SU-DHL-6 (cell line): ENCODE measurements at regions not wholly inside any gene's neighbourhood (a gene's known extent, or its start where the extent isn't known, plus 50 kb on each side); places are given as distances from the start of the nearest gene placed in this dataset.
"Not testable (repeated sequence)": the region's sequence is repeated elsewhere in the genome, so short reads cannot be mapped to it uniquely, and the experiment has no call there.

Experiments used
- H2AFZ ChIP-seq: fragments of 200-600 bp; sonication (generic); 2 replicates; pipeline ENCODE4 v1.6.1; 2014; ENCODE audit warnings: low read depth, mild to moderate bottlenecking, moderate library complexity, mixed read lengths, antibody characterized with exemption, low read length; ENCODE audit not compliant: severe bottlenecking
- H3F3A ChIP-seq: fragments of 200-600 bp; shearing (Covaris generic); 2 replicates; pipeline ENCODE4 v1.6.0; 2016; ENCODE audit warnings: antibody characterized with exemption, mild to moderate bottlenecking; ENCODE audit not compliant: insufficient read depth
- H3K27ac ChIP-seq: fragments of 200-600 bp; sonication (generic); 2 replicates; pipeline ENCODE4 v1.5.1; 2016; ENCODE audit warnings: low read depth, mild to moderate bottlenecking, low read length, moderate library complexity, mixed read lengths
- H3K27me3 ChIP-seq: fragments of 200-600 bp; sonication (generic), shearing (Covaris generic); 2 replicates; pipeline ENCODE4 v1.6.0; 2014; ENCODE audit warnings: mild to moderate bottlenecking, low read length
- H3K36me3 ChIP-seq: fragments of 200-600 bp; sonication (generic); 2 replicates; pipeline ENCODE4 v1.6.1; 2014; ENCODE audit warnings: mild to moderate bottlenecking, low read length, mixed read lengths
- H3K4me2 ChIP-seq: fragments of 300-600, 200-600 bp; shearing (Covaris generic), sonication (generic); 2 replicates; pipeline ENCODE4 v1.6.0; 2014; ENCODE audit warnings: low read length, low read depth, mild to moderate bottlenecking; ENCODE audit not compliant: poor library complexity, severe bottlenecking
- H3K4me3 ChIP-seq: fragments of 200-600 bp; sonication (generic); 2 replicates; pipeline ENCODE4 v1.5.1; 2014; ENCODE audit warnings: antibody characterized with exemption, low read length, mild to moderate bottlenecking, mixed read lengths; ENCODE audit not compliant: insufficient read depth, poor library complexity, severe bottlenecking
- H3K79me2 ChIP-seq: fragments of 200-600 bp; sonication (generic); 2 replicates; pipeline ENCODE4 v1.6.1; 2014; ENCODE audit warnings: mild to moderate bottlenecking, low read length, moderate library complexity; ENCODE audit not compliant: insufficient read depth
- H3K9ac ChIP-seq: fragments of 200-600 bp; sonication (generic); 2 replicates; pipeline ENCODE4 v1.7.0; 2014; ENCODE audit warnings: mild to moderate bottlenecking, low read length
- H3K9me2 ChIP-seq: fragments of 200-600 bp; sonication (generic); replicated peaks from 2 replicates; pipeline ENCODE4 v1.6.1; 2014; ENCODE audit warnings: low read length; ENCODE audit not compliant: insufficient read depth
- H3K9me3 ChIP-seq: fragments of 200-600 bp; sonication (generic); 2 replicates; pipeline ENCODE4 v1.6.1; 2014; ENCODE audit warnings: low read length, mixed read lengths; ENCODE audit not compliant: insufficient read depth
- H4K20me1 ChIP-seq: fragments of 200-600 bp; sonication (generic); 2 replicates; pipeline ENCODE4 v1.6.1; 2014; ENCODE audit warnings: low read depth, mild to moderate bottlenecking, antibody characterized with exemption, low read length, moderate library complexity, mixed read lengths
- CTCF ChIP-seq: fragments of 200-600 bp; sonication (generic); IDR thresholded peaks from one replicate; pipeline ENCODE4 v1.5.1; 2017; ENCODE audit warnings: antibody characterized with exemption, mild to moderate bottlenecking, low read length, moderate library complexity; ENCODE audit not compliant: insufficient read depth, poor library complexity, severe bottlenecking
- EZH2phosphoT487 ChIP-seq: fragments of 200-600 bp; sonication (generic), shearing (Covaris generic); conservative IDR thresholded peaks from 2 replicates; pipeline ENCODE4 v1.6.1; 2018; ENCODE audit warnings: mild to moderate bottlenecking, antibody characterized with exemption, low read length, moderate library complexity, mixed read lengths

GRCh38 chr12:85425926-85426325 lies 145.9 kb downstream of the ALX1 start:
- Histone ChIP-seq H3K79me2 (no peaks in the 10 kb centered on the region), H2AFZ (no peak overlapping the region), H3K4me3 (no peak overlapping the region), H3K36me3 (no peaks in the 10 kb centered on the region), H3K9me2 (no peaks in the 10 kb centered on the region), H3K9me3 (no peaks in the 10 kb centered on the region), H3K4me2 (no peak overlapping the region), H4K20me1 (no peaks in the 10 kb centered on the region), H3K27me3 (no peaks in the 10 kb centered on the region), H3K9ac (no peak overlapping the region), H3K27ac (no peak overlapping the region), H3F3A (no peaks in the 10 kb centered on the region)
- TF ChIP-seq CTCF (no peak), EZH2phosphoT487 (no peak)

- not testable (repeated sequence) for H3K27ac ChIP-seq, H3K9me3 ChIP-seq, H3F3A ChIP-seq, H3K4me3 ChIP-seq, H4K20me1 ChIP-seq, H3K27me3 ChIP-seq, H3K9me2 ChIP-seq, H3K36me3 ChIP-seq, H2AFZ ChIP-seq, H3K4me2 ChIP-seq, H3K9ac ChIP-seq, H3K79me2 ChIP-seq
Observed at GRCh38 chr12:85433148-85433547, 153.1 kb downstream of the ALX1 start.

GRCh38 chr12:85440271-85440670 lies 160.3 kb downstream of the ALX1 start:
- H3K27ac ChIP-seq, result no peak overlapping the region
- H3K79me2 ChIP-seq, result no peaks in the 10 kb centered on the region

GRCh38 chr12:85441025-85441424 lies 161.0 kb downstream of the ALX1 start:
- H3K27ac ChIP-seq, result no peak overlapping the region
- no peaks in the 10 kb centered on the region for H3K36me3 ChIP-seq
- H3K9ac ChIP-seq, result no peak overlapping the region
- H3K4me2 ChIP-seq, result no peak overlapping the region
- TF ChIP-seq CTCF, result no peak
- no peak for TF ChIP-seq EZH2phosphoT487
- H3F3A ChIP-seq, result no peaks in the 10 kb centered on the region
- no peaks in the 10 kb centered on the region for H3K27me3 ChIP-seq
- no peaks in the 10 kb centered on the region for H4K20me1 ChIP-seq
- H3K9me3 ChIP-seq, result no peaks in the 10 kb centered on the region
- no peaks in the 10 kb centered on the region for H3K9me2 ChIP-seq
- no peaks in the 10 kb centered on the region for H3K79me2 ChIP-seq
- no peak overlapping the region for H2AFZ ChIP-seq
- H3K4me3 ChIP-seq, result no peak overlapping the region

More at GRCh38 chr12:85440271-85440670, 160.3 kb downstream of the ALX1 start:
- Histone ChIP-seq H3K4me2 (no peak overlapping the region), H3K36me3 (no peaks in the 10 kb centered on the region), H4K20me1 (no peaks in the 10 kb centered on the region), H3K9ac (no peak overlapping the region), H3K27me3 (no peaks in the 10 kb centered on the region), H3F3A (no peaks in the 10 kb centered on the region), H2AFZ (no peak overlapping the region), H3K4me3 (no peak overlapping the region), H3K9me3 (no peaks in the 10 kb centered on the region), H3K9me2 (no peaks in the 10 kb centered on the region)
- TF ChIP-seq EZH2phosphoT487 (no peak), CTCF (no peak)
